Large intestine (tissue), 3 donors: ENCODE measurements at regions not wholly inside any gene's neighbourhood (a gene's known extent, or its start where the extent isn't known, plus 50 kb on each side); places are given as distances from the start of the nearest gene placed in this dataset.

ENCODE experiments used
- DNase-seq, 2 donors: peaks; one replicate each; pipeline versions ENCODE4 v3.0.0 to v3.0.0-alpha.2; 2013
- H3K27ac ChIP-seq: one replicate; pipeline ENCODE4 v1.5.1; 2013; ENCODE audit warnings: low read length
- H3K27me3 ChIP-seq: 2 replicates; pipeline ENCODE4 v1.6.1; 2013; ENCODE audit warnings: low read length; ENCODE audit not compliant: control insufficient read depth, insufficient read depth
- H3K36me3 ChIP-seq: 2 replicates; pipeline ENCODE4 v1.6.1; 2013; ENCODE audit warnings: low read length; ENCODE audit not compliant: control insufficient read depth, insufficient read depth
- H3K4me1 ChIP-seq: one replicate; pipeline ENCODE4 v1.6.1; 2013; ENCODE audit warnings: low read length; ENCODE audit not compliant: control insufficient read depth, insufficient read depth
- H3K4me3 ChIP-seq: one replicate; pipeline ENCODE4 v1.5.1; 2013; ENCODE audit warnings: low read length
- H3K9me3 ChIP-seq: one replicate; pipeline ENCODE4 v1.6.1; 2013; ENCODE audit warnings: mild to moderate bottlenecking, low read depth, low read length, moderate library complexity; ENCODE audit not compliant: control insufficient read depth
- WGBS: methylation state at CpG from one replicate; pipeline ENCODE4 v1.1.5; 2013; ENCODE audit warnings: low lambda C conversion rate; ENCODE audit not compliant: insufficient coverage; 5-methylcytosine and 5-hydroxymethylcytosine counted together

DNA sequence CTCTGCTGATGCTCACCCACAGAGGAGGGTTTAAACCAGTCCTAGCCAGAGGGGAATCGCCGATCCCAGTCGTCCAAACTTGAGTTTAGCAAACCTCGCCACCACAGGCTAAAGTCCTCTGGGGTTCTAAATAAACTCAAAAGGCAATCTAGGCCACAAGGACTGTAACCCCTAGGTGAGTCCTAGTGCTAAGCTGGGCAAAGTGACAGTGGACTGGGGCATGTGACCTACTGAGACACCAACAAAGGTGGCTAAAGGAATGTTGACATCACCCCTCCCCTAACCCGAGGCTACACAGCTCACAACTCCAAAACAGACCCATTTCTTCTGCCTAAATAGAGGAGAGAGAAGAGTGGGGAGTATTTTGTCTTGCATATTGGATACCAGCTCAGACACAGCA is 142.8 kb upstream of the PRDX4 start:
- H3K9me3 ChIP-seq, result peaks cover 6% of the 10 kb centered on the region
- DNase-seq, result no peak
- H3K27ac ChIP-seq, result no peak overlapping the region
- no peaks in the 10 kb centered on the region for H3K4me1 ChIP-seq
- no CpG with 5 or more reads among the region's 5 CpGs for WGBS
- H3K27me3 ChIP-seq, result no peaks in the 10 kb centered on the region
- H3K4me3 ChIP-seq, result no peak overlapping the region
- H3K36me3 ChIP-seq, result no peaks in the 10 kb centered on the region

DNA sequence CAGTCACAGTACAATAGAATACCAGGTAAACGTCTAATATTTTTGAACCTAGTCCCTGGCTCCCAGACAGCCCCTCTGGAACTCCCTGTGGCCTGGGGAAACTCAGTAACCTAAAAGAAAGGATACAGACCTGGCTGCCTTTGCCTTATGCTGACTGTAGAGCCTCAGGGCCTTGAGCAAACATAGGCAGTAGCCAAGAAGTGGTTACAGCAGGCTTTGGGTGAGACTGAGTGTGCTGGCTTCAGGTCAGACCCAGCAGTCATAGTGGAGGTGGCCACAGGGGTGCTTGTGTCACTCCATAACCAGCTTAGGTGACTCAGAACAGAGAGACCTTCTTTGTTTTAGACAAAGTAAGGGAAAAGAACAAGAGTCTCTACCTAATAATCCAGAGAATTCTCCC is 141.8 kb upstream of the PRDX4 start:
- no peaks in the 10 kb centered on the region for H3K4me1 ChIP-seq
- H3K27ac ChIP-seq, result no peak overlapping the region
- H3K36me3 ChIP-seq, result no peaks in the 10 kb centered on the region
- H3K9me3 ChIP-seq, result peaks cover 6% of the 10 kb centered on the region
- H3K4me3 ChIP-seq, result no peak overlapping the region
- WGBS, result no CpG with 5 or more reads among the region's 1 CpG
- no peaks in the 10 kb centered on the region for H3K27me3 ChIP-seq
- no peak for DNase-seq

DNA sequence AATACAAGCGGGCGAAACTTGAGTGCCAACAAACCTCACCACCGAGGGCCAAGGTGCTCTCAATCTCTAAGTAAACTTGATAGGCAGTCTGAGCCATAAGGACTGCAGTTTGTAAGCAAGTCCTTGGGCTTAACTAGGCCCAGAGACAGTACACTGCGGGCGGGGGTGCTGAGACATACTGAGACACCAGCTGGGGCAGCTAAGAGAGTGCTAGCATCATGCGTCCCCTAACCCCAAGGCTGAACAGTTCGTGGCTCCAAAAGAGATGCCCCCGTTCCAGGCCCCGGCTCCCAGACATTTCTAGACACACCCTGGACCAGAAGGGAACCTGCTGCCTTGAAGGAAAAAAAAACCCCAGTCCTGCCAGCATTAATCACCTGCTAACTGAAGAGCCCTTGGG is 126.8 kb upstream of the PRDX4 start:
- no CpG with 5 or more reads among the region's 9 CpGs for WGBS

DNA sequence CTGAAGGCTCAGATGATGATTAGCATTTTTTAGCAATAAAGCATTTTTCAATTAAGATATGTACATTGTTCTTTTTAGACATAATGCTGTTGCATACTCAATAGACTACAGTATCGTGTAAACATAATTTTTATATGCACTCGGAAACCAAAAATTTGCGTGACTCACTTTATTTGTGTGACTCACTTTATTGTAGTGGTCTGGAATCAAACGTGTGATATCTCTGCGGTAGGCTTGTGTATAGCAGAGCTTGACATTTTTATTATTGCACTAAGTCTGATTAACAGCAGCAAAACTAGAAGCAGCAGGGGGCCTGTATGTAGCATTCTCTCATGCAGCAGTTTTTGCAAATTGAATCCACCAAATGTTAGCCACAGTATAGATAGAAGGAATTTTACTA is 119.1 kb upstream of the PRDX4 start:
- DNase-seq, result no peak
- H3K4me1 ChIP-seq, result no peaks in the 10 kb centered on the region
- H3K27me3 ChIP-seq, result no peaks in the 10 kb centered on the region
- H3K4me3 ChIP-seq, result no peak overlapping the region
- no peaks in the 10 kb centered on the region for H3K36me3 ChIP-seq
- no CpG with 5 or more reads among the region's 5 CpGs for WGBS
- no peak overlapping the region for H3K27ac ChIP-seq
- no peaks in the 10 kb centered on the region for H3K9me3 ChIP-seq

More for the DNA sequence above, 126.8 kb upstream of the PRDX4 start:
- Histone ChIP-seq H3K4me1 (no peaks in the 10 kb centered on the region), H3K36me3 (no peaks in the 10 kb centered on the region), H3K4me3 (no peak overlapping the region), H3K27ac (no peak overlapping the region), H3K9me3 (no peaks in the 10 kb centered on the region), H3K27me3 (no peaks in the 10 kb centered on the region)
- no peak for DNase-seq

DNA sequence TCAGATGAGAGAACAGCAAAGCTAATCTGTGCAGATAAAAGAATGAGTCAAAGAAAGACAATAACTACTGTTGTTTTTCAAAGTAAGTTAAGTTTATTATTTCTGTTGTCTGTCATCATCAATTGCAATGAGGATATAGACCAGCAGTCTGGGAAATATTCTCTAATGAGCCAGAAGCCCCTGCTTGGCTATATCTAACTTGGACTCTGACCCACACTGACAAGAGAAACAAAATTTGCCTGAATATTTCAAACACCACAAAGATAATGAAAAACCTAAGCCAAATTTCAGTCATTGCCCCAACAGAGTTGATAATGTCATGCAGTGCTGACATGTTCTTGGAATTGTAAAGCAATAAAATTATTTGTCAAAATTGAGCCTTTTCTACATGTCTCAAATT is 115.0 kb upstream of the PRDX4 start:
- no peak for DNase-seq
- Histone ChIP-seq H3K27ac (no peak overlapping the region), H3K4me3 (no peak overlapping the region), H3K9me3 (no peaks in the 10 kb centered on the region), H3K4me1 (no peaks in the 10 kb centered on the region), H3K36me3 (no peaks in the 10 kb centered on the region), H3K27me3 (no peaks in the 10 kb centered on the region)

DNA sequence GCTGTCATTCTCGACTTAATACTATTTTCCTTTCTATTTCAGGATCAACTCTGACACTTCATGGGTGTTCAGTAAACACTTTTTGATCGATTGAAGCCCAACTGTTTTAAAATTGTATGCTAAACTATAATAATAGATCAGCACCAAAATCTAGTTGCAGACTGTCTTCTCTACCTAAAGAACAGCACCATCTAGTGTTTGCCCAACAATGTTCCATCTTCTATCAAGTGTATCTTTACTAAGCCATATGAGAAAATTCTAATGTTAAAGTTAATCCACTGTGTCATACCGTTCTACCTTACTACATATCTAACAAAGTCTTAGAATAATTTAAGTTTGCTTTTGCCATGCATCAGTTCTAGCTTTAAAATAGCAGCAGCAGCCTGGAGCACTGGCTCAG is 113.0 kb upstream of the PRDX4 start:
- no peaks in the 10 kb centered on the region for H3K9me3 ChIP-seq
- H3K4me3 ChIP-seq, result no peak overlapping the region
- H3K4me1 ChIP-seq, result no peaks in the 10 kb centered on the region
- DNase-seq, result peak in 1 of 2 donors; percentile 1
- no CpG with 5 or more reads among the region's 3 CpGs for WGBS
- no peak overlapping the region for H3K27ac ChIP-seq
- no peaks in the 10 kb centered on the region for H3K27me3 ChIP-seq
- no peaks in the 10 kb centered on the region for H3K36me3 ChIP-seq

DNA sequence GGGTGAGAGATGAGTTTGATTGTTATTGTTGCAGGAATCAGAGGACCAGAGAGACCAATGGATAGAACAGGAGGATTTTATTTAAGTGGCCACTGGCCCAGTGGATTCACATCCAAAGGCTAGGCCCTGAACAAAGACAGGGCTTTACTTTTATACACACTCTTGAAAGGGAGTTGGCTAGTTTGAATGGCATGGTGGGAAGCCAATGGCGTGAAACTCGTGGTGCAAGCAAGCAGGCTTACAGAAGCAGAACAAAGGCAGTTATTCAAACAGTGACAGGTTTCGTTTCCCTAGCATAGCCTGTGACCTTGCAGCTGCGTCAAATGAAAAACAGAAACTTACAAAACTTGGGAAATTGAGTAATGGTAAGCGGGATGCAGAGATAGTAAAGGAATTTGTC is 110.2 kb upstream of the PRDX4 start:
- no peaks in the 10 kb centered on the region for H3K4me1 ChIP-seq
- no peaks in the 10 kb centered on the region for H3K36me3 ChIP-seq
- H3K27me3 ChIP-seq, result no peaks in the 10 kb centered on the region
- no peak overlapping the region for H3K27ac ChIP-seq
- DNase-seq, result no peak
- no CpG with 5 or more reads among the region's 5 CpGs for WGBS
- H3K9me3 ChIP-seq, result no peaks in the 10 kb centered on the region
- H3K4me3 ChIP-seq, result no peak overlapping the region

DNA sequence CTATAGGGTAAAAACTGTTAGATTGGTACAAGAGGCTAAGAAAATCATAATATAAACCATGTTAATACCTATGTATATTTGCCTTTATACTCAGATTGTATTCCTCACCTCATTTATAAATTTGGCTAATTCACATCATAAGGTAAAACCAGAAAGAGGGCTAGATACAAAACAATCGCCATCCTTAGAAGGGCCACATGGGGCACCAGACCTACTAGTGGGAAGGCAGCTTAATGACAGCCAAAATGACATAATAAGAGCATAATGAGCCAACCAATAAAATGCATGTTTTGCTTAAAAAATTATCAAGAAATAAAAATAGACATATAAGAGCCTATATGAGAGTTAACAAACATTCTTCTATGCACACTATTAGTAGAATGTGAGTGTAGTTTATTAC is 107.3 kb upstream of the PRDX4 start:
- Histone ChIP-seq H3K36me3 (no peaks in the 10 kb centered on the region), H3K4me1 (no peaks in the 10 kb centered on the region), H3K9me3 (no peaks in the 10 kb centered on the region), H3K4me3 (no peak overlapping the region), H3K27ac (no peak overlapping the region), H3K27me3 (no peaks in the 10 kb centered on the region)
- WGBS, result no CpG with 5 or more reads among the region's 1 CpG
- no peak for DNase-seq

DNA sequence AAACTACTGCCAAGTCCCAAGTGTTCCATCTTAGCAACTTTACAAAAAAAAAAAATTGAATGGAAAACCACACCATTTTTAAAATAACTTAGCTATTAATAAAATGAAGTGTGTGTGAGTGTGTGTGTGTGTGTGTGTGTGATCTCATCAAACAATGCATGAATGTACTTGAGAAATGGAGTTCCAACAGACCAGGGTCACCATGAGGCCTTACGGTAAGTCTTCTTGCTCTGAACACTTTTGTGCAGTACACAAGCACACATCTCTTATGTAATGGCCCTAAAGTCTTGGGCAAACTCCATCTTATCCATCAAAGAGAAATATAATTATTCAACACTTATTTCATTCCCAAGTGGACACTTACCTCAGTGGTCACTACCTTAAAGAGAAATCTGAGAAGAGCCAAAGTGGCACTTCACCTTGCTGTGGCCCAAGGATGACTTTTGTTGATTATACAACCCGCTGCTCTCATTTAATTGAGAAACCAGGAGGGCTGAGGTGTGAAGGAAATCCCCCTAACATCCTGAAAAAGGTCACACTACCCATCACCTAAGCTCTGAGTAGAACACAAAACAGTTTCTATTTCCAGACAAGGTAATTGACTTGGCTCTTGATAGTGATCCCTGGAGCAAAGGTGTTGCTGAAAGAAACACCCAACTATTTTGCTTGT is 96.5 kb upstream of the PRDX4 start:
- no peaks in the 10 kb centered on the region for H3K36me3 ChIP-seq
- DNase-seq, result no peak
- no peak overlapping the region for H3K4me3 ChIP-seq
- no peaks in the 10 kb centered on the region for H3K27me3 ChIP-seq
- H3K27ac ChIP-seq, result no peak overlapping the region
- no peaks in the 10 kb centered on the region for H3K9me3 ChIP-seq
- no CpG with 5 or more reads among the region's 2 CpGs for WGBS
- no peaks in the 10 kb centered on the region for H3K4me1 ChIP-seq

DNA sequence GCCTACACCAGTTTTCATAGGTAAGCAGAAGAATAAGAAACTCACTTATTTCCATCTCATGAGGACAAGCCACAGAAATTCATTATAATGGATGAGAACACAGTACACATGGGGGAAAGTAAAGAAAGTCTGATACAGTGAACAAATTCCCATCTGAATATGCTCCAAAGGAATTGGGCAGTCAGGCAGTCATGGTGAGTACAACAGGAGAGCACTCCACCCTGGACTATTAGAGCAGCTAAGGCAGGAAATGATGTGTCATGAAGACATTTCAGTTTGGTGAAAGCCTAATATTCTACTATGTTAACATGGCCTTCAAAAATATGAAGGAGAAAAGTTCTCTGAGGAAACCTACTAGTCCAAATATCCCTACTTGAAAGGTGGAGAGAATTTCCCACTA is 92.0 kb upstream of the PRDX4 start:
- H3K4me1 ChIP-seq, result no peaks in the 10 kb centered on the region
- no peaks in the 10 kb centered on the region for H3K36me3 ChIP-seq
- no peak overlapping the region for H3K4me3 ChIP-seq
- DNase-seq, result no peak
- no peaks in the 10 kb centered on the region for H3K27me3 ChIP-seq
- no peaks in the 10 kb centered on the region for H3K9me3 ChIP-seq
- H3K27ac ChIP-seq, result no peak overlapping the region

DNA sequence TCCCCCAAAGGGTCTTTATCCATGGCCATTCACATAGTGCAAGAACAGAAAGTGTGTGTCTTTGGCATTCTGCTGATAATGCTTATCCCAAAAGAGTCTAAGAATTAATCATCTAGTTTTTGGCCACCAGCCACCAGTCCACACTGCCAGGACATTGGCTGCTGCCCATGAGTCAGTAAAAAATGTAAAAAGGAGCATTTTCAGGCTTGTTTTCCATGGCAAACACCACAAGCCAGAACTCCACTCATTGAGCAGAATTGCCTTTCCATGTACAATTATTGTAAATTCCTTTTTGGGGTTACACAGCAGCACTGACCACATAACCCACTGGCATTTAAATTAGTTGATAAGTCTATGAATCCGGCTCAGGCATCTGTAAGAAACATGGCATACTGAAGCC is 89.2 kb upstream of the PRDX4 start:
- Histone ChIP-seq H3K9me3 (no peaks in the 10 kb centered on the region), H3K27me3 (no peaks in the 10 kb centered on the region), H3K36me3 (no peaks in the 10 kb centered on the region), H3K4me1 (no peaks in the 10 kb centered on the region), H3K4me3 (no peak overlapping the region), H3K27ac (no peak overlapping the region)
- WGBS, result no CpG with 5 or more reads among the region's 1 CpG
- no peak for DNase-seq
